Ishikawa (cell line): ENCODE measurements at regions not wholly inside any gene's neighbourhood (a gene's known extent, or its start where the extent isn't known, plus 50 kb on each side); places are given as distances from the start of the nearest gene placed in this dataset.

Experiments used
- CEBPB ChIP-seq: IDR thresholded peaks from 2 replicates; pipeline ENCODE4 v1.6.1; 2012
- CREB1 ChIP-seq: IDR thresholded peaks from 2 replicates; pipeline ENCODE4 v1.6.1; 2012; ENCODE audit warnings: low read depth
- EGR1 ChIP-seq: IDR thresholded peaks from 2 replicates; pipeline ENCODE4 v1.6.1; 2012
- EP300 ChIP-seq: IDR thresholded peaks from 2 replicates; pipeline ENCODE4 v1.6.1; 2012; ENCODE audit warnings: borderline replicate concordance
- FOXM1 ChIP-seq: IDR thresholded peaks from 2 replicates; pipeline ENCODE4 v1.6.1; 2012; ENCODE audit warnings: low read depth, borderline replicate concordance
- MAX ChIP-seq: IDR thresholded peaks from 2 replicates; pipeline ENCODE4 v1.6.1; 2012
- NFIC ChIP-seq: IDR thresholded peaks from 2 replicates; pipeline ENCODE4 v1.6.1; 2012
- RAD21 ChIP-seq: IDR thresholded peaks from 2 replicates; pipeline ENCODE4 v1.6.1; 2012; ENCODE audit warnings: low read depth
- TAF1 ChIP-seq: IDR thresholded peaks from 2 replicates; pipeline ENCODE4 v1.6.1; 2012; ENCODE audit warnings: low read depth, mild to moderate bottlenecking
- TCF12 ChIP-seq: IDR thresholded peaks from 2 replicates; pipeline ENCODE4 v1.6.1; 2012; ENCODE audit warnings: low read depth
- TEAD4 ChIP-seq: IDR thresholded peaks from 2 replicates; pipeline ENCODE4 v1.6.1; 2012
- USF1 ChIP-seq: IDR thresholded peaks from 2 replicates; pipeline ENCODE4 v1.6.1; 2012
- YY1 ChIP-seq: IDR thresholded peaks from 2 replicates; pipeline ENCODE4 v1.6.1; 2012; ENCODE audit warnings: low read depth
- ZBTB7A ChIP-seq: IDR thresholded peaks from 2 replicates; pipeline ENCODE4 v1.6.1; 2012; ENCODE audit warnings: low read depth
- TF ChIP-seq, protein P1 (sequence below): IDR thresholded peaks from 2 replicates; pipeline ENCODE4 v1.6.1; 2012; ENCODE audit warnings: low read depth, mild to moderate bottlenecking

DNA sequence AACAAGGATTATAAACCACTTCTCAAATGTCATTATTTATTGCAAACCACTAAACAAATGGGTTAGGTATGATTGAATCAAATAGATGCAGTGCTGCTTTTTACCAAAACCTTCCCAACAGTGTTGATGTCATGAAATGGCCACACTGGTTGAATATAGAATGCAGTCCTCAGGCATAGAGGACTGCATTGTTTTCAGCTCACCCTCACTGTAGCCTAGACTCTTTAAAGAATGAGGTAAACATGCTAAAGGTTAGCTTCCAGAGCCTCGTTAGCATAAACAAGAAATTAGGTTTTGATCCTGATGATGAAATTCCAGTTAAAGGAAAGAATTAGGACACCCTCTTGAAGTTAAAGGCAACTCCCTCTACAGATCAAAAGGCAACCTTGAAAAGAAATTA lies 224.3 kb downstream of the ALDH8A1 start:
- TF ChIP-seq CEBPB (no peak), TAF1 (no peak), CREB1 (no peak), NFIC (no peak), TEAD4 (no peak), YY1 (no peak), EGR1 (no peak), RAD21 (no peak), TCF12 (no peak), FOXM1 (no peak), MAX (no peak), ZBTB7A (no peak), EP300 (no peak), USF1 (no peak)
- TF ChIP-seq, protein P1, sequence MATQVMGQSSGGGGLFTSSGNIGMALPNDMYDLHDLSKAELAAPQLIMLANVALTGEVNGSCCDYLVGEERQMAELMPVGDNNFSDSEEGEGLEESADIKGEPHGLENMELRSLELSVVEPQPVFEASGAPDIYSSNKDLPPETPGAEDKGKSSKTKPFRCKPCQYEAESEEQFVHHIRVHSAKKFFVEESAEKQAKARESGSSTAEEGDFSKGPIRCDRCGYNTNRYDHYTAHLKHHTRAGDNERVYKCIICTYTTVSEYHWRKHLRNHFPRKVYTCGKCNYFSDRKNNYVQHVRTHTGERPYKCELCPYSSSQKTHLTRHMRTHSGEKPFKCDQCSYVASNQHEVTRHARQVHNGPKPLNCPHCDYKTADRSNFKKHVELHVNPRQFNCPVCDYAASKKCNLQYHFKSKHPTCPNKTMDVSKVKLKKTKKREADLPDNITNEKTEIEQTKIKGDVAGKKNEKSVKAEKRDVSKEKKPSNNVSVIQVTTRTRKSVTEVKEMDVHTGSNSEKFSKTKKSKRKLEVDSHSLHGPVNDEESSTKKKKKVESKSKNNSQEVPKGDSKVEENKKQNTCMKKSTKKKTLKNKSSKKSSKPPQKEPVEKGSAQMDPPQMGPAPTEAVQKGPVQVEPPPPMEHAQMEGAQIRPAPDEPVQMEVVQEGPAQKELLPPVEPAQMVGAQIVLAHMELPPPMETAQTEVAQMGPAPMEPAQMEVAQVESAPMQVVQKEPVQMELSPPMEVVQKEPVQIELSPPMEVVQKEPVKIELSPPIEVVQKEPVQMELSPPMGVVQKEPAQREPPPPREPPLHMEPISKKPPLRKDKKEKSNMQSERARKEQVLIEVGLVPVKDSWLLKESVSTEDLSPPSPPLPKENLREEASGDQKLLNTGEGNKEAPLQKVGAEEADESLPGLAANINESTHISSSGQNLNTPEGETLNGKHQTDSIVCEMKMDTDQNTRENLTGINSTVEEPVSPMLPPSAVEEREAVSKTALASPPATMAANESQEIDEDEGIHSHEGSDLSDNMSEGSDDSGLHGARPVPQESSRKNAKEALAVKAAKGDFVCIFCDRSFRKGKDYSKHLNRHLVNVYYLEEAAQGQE = no peak

- no peak for TF ChIP-seq EGR1
- TF ChIP-seq CEBPB = no peak
- no peak for TF ChIP-seq YY1
- TF ChIP-seq TEAD4 = no peak
- no peak for TF ChIP-seq TAF1
Observed at GRCh38 chr6:134724771-134725340, 225.0 kb downstream of the ALDH8A1 start.

DNA sequence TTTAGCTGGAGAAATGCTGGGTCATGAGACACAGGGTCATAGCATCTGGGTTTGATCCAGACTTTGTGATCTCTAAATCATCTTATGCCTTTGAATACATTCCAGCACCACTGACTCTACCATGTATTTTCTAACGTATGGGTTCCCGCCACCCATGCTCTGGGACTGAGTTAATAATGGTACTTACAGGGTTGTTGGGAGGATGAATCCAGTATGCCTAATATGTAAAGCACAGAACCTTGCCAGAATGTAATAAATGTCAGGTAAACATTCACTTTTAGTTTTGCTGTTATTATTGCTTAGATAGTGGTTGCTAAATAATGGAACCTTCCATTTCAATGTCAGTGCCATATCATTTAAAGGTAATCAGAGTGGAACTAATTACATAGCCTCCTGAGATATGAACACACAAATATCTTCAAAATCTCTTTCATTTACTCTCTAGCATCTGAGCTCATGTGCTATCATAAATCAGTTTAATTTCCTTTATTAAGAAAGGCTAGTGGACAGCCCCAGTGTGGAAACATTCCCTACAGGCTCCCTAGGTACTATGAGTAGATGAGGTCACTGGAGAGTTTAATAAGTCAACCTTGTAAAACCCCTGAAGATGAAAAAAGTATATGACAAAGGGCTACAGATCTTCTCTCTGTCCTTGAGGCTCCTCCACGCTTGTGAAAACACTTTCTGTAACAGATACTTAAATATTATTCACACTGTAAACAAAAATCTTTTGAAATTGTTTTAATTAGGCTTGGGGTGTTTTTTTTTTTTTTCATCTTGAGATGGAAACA lies 226.6 kb downstream of the ALDH8A1 start:
- TF ChIP-seq TCF12 = no peak
- no peak for TF ChIP-seq CEBPB
- no peak for TF ChIP-seq RAD21
- TF ChIP-seq, protein P1 = no peak
- no peak for TF ChIP-seq EP300
- no peak for TF ChIP-seq TEAD4
- no peak for TF ChIP-seq NFIC
- no peak for TF ChIP-seq EGR1

GRCh38 chr6:134722200-134722870 lies 227.6 kb downstream of the ALDH8A1 start:
- TF ChIP-seq, protein P1 = no peak
- TF ChIP-seq EP300 = no peak
- no peak for TF ChIP-seq ZBTB7A
- TF ChIP-seq TCF12 = no peak
- no peak for TF ChIP-seq NFIC
- no peak for TF ChIP-seq MAX
- TF ChIP-seq EGR1 = no peak
- TF ChIP-seq YY1 = no peak
- no peak for TF ChIP-seq USF1
- no peak for TF ChIP-seq TEAD4
- TF ChIP-seq TAF1 = no peak
- no peak for TF ChIP-seq CEBPB
- no peak for TF ChIP-seq FOXM1
- no peak for TF ChIP-seq CREB1
- TF ChIP-seq RAD21 = no peak
